Erythroblast (primary cell): ENCODE measurements at regions not wholly inside any gene's neighbourhood (a gene's known extent, or its start where the extent isn't known, plus 50 kb on each side); places are given as distances from the start of the nearest gene placed in this dataset.

ENCODE experiments used
- GATA1 ChIP-seq: IDR thresholded peaks from 2 replicates; pipeline ENCODE4 v1.6.1; 2011; ENCODE audit warnings: low read depth, mild to moderate bottlenecking, control low read depth, low read length, moderate library complexity
- POLR2A ChIP-seq: IDR thresholded peaks from 2 replicates; pipeline ENCODE4 v1.6.1; 2011; ENCODE audit warnings: mild to moderate bottlenecking, low read length

- TF ChIP-seq POLR2A, result no peak
- TF ChIP-seq GATA1, result no peak
Measured at GRCh38 chr1:206417774-206418614, 52.3 kb upstream of the IKBKE start.
